ENCODE measurements at regions not wholly inside any gene's neighbourhood (a gene's known extent, or its start where the extent isn't known, plus 50 kb on each side); places are given as distances from the start of the nearest gene placed in this dataset.

- TF ChIP-seq CTCF (conservative IDR thresholded peaks at IDR 0.05; ENCODE audit: low read depth, low read length) (no peak), EZH2phosphoT487 (IDR thresholded peaks at IDR 0.05; ENCODE audit: borderline replicate concordance, low read length) (no peak), EZH2 (IDR thresholded peaks at IDR 0.05; ENCODE audit: low read length, unreplicated experiment) (no peak)
Measured at GRCh38 chr3:82572721-82573120, 811.3 kb upstream of the GBE1 start.

Measured in PC-3 (cell line).